B cell (primary cell): ENCODE measurements at regions not wholly inside any gene's neighbourhood (a gene's known extent, or its start where the extent isn't known, plus 50 kb on each side); places are given as distances from the start of the nearest gene placed in this dataset.

Experiments
- ATAC-seq: fragments of 200-7000 bp; cut with Tn5 transposase; one replicate; pipeline ENCODE4 v1.10.0; 2021; ENCODE audit warnings: low read depth, mild to moderate bottlenecking, moderate number of reproducible peaks, moderate library complexity
- CTCF ChIA-PET: fragments of 350-600 bp; sonication (Branson Sonifier 250); formaldehyde crosslinking; loops from one replicate; lab custom pipeline; 2021; ENCODE audit warnings: antibody characterized with exemption, inconsistent platforms; lab: Charles Lee
- POLR2A ChIA-PET: fragments of 350-600 bp; sonication (Branson Sonifier 250); formaldehyde crosslinking; loops from one replicate; lab custom pipeline; 2021; ENCODE audit warnings: antibody characterized with exemption; lab: Charles Lee
- DNase-seq: peaks from one replicate; pipeline ENCODE4 v3.0.0; 2013
- H2AFZ ChIP-seq: 2 replicates; pipeline ENCODE4 v1.6.1; 2012; ENCODE audit warnings: mild to moderate bottlenecking, low read depth, low read length; ENCODE audit not compliant: insufficient read depth, poor library complexity, severe bottlenecking
- H3K27ac ChIP-seq, 2 donors: 1 replicate in 1 of 2; 2 replicates in 1 of 2; pipeline ENCODE4 v1.5.1; 2012 to 2013; ENCODE audit warnings: low read length in 2 of 2, mild to moderate bottlenecking in 2 of 2, moderate library complexity in 1 of 2
- H3K27me3 ChIP-seq, 4 experiments: fragments of 200-600 bp in 1 of 4; sonication (generic) in 1 of 4; replicated peaks in 1 of 4; 1 replicate in 2 of 4; 2 replicates in 2 of 4; pipeline versions ENCODE4 v1.6.1 to v1.7.0; 2013 to 2016; ENCODE audit warnings: low read length in 3 of 4, mild to moderate bottlenecking in 2 of 4, mixed read lengths in 1 of 4, moderate library complexity in 1 of 4; ENCODE audit not compliant: insufficient read depth in 4 of 4, control insufficient read depth in 3 of 4; ENCODE audit errors: control extremely low read depth in 1 of 4
- H3K36me3 ChIP-seq, 2 experiments: replicated peaks in 1 of 2; 1 replicate in 1 of 2; 2 replicates in 1 of 2; pipeline versions ENCODE4 v1.6.1 to v1.7.1; 2013; ENCODE audit warnings: low read length in 1 of 2; ENCODE audit not compliant: insufficient read depth in 2 of 2, control insufficient read depth in 1 of 2; ENCODE audit errors: control extremely low read depth in 1 of 2, extremely low read depth in 1 of 2
- H3K4me1 ChIP-seq, 2 donors: fragments of 200-600 bp in 1 of 2; sonication (generic) in 1 of 2; 1 replicate in 1 of 2; 2 replicates in 1 of 2; pipeline versions ENCODE4 v1.5.1 to v1.6.1; 2013 to 2017; ENCODE audit warnings: low read length in 2 of 2; ENCODE audit not compliant: control insufficient read depth in 2 of 2, insufficient read depth in 2 of 2
- H3K4me2 ChIP-seq: replicated peaks from 2 replicates; pipeline ENCODE3; 2012; ENCODE audit warnings: mild to moderate bottlenecking, low read depth, low read length; ENCODE audit not compliant: poor library complexity, severe bottlenecking
- H3K4me3 ChIP-seq, 5 experiments: fragments of 200-600 bp in 1 of 5; sonication (generic) in 1 of 5; 1 replicate in 3 of 5; 2 replicates in 2 of 5; pipeline versions ENCODE4 v1.5.1 to v1.7.0; 2011 to 2016; ENCODE audit warnings: low read length in 4 of 5, mild to moderate bottlenecking in 4 of 5, low read depth in 2 of 5, control low read depth in 1 of 5, moderate library complexity in 1 of 5; ENCODE audit not compliant: insufficient read depth in 1 of 5; ENCODE audit errors: control extremely low read depth in 1 of 5, extremely low read depth in 1 of 5
- H3K79me2 ChIP-seq: fragments of 200-600 bp; sonication (generic); one replicate; pipeline ENCODE4 v1.6.0; 2016; ENCODE audit warnings: low read length; ENCODE audit not compliant: control insufficient read depth, insufficient read depth
- H3K9ac ChIP-seq: fragments of 200-600 bp; sonication (generic); 2 replicates; pipeline ENCODE4 v1.6.1; 2017; ENCODE audit warnings: mild to moderate bottlenecking, low read length, moderate library complexity
- H3K9me3 ChIP-seq, 3 donors: one replicate each; pipeline versions ENCODE4 v1.6.1 to v1.7.1; 2013; ENCODE audit warnings: low read length in 2 of 3; ENCODE audit not compliant: control insufficient read depth in 2 of 3, insufficient read depth in 1 of 3; ENCODE audit errors: control extremely low read depth in 1 of 3
- H4K20me1 ChIP-seq: 2 replicates; pipeline ENCODE4 v1.6.0; 2012; ENCODE audit warnings: mild to moderate bottlenecking, low read length; ENCODE audit not compliant: insufficient read depth, control insufficient read depth, poor library complexity, severe bottlenecking
- H3K27ac Mint-ChIP-seq: one replicate; pipeline ENCODE4 v1.8.0; 2021; ENCODE audit warnings: mixed read lengths
- H3K27me3 Mint-ChIP-seq: one replicate; pipeline ENCODE4 v1.8.0; 2021; ENCODE audit warnings: mixed read lengths
- H3K4me1 Mint-ChIP-seq: one replicate; pipeline ENCODE4 v1.8.0; 2021; ENCODE audit warnings: mixed read lengths
- H3K4me3 Mint-ChIP-seq: one replicate; pipeline ENCODE4 v1.8.0; 2021; ENCODE audit warnings: mixed read lengths
- H3K9me3 Mint-ChIP-seq: one replicate; pipeline ENCODE4 v1.8.0; 2022; ENCODE audit warnings: mixed read lengths; ENCODE audit not compliant: insufficient read depth
- EZH2 ChIP-seq: IDR thresholded peaks from 2 replicates; pipeline ENCODE4 v1.6.1; 2012; ENCODE audit warnings: borderline replicate concordance, low read depth, mild to moderate bottlenecking, moderate library complexity, low read length; ENCODE audit not compliant: insufficient read depth, poor library complexity, severe bottlenecking
- WGBS: methylation state at CpG from one replicate; pipeline ENCODE4 v1.1.5; 2013; ENCODE audit warnings: missing lambda C conversion rate; ENCODE audit not compliant: insufficient coverage; 5-methylcytosine and 5-hydroxymethylcytosine counted together
- intact Hi-C: fragments of 100-400 bp; cut with micrococcal nuclease; formaldehyde crosslinking; loops from one replicate; pipeline ENCODE4 v1.10.0; 2022
- TF ChIP-seq, protein P1 (sequence below): fragments of 200-600 bp; IDR thresholded peaks from one replicate; pipeline ENCODE4 v1.8.0; 2022; ENCODE audit warnings: antibody characterized with exemption, mild to moderate bottlenecking

DNA sequence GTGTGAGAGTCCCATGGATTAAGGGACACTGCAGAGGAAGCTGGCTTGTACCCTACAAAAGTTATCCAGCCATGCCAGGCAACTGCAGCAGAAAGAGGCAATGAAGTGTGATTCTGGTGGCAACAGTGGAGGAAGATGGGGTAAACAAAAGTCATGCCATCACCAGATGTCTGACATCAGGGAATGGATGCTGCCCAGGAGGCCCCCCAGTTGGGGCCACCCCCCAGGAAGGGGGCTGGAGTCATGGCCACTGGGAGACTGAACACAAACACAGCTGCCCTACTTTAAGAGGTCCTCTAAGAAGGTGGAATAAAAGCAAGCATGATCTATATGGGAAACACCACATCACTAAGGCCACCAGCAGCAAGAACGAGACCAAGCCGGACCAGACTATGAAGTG lies 235.3 kb downstream of the KLF12 start:
- intact Hi-C loops, result no loop called here
- Histone ChIP-seq H3K9me3 (no peaks in the 10 kb centered on the region), H3K9ac (no peak overlapping the region), H4K20me1 (peaks cover 17% of the 10 kb centered on the region), H3K27me3 (no peaks in the 10 kb centered on the region), H3K27ac (no peak overlapping the region), H2AFZ (no peak overlapping the region), H3K4me3 (no peak overlapping the region), H3K4me2 (no peak overlapping the region), H3K36me3 (peaks cover 0 to 3% of the 10 kb centered on the region in 2 experiments), H3K4me1 (peaks cover 7 to 21% of the 10 kb centered on the region in 2 donors), H3K79me2 (peaks cover 17% of the 10 kb centered on the region)
- ATAC-seq (no peak), DNase-seq (no peak)
- no peak overlapping the region for H3K27ac Mint-ChIP-seq
- ChIA-PET POLR2A (no interaction called here), CTCF (no interaction called here)
- no peak overlapping the region for H3K4me3 Mint-ChIP-seq
- H3K27me3 Mint-ChIP-seq, result no peaks in the 10 kb centered on the region
- TF ChIP-seq, protein P1, sequence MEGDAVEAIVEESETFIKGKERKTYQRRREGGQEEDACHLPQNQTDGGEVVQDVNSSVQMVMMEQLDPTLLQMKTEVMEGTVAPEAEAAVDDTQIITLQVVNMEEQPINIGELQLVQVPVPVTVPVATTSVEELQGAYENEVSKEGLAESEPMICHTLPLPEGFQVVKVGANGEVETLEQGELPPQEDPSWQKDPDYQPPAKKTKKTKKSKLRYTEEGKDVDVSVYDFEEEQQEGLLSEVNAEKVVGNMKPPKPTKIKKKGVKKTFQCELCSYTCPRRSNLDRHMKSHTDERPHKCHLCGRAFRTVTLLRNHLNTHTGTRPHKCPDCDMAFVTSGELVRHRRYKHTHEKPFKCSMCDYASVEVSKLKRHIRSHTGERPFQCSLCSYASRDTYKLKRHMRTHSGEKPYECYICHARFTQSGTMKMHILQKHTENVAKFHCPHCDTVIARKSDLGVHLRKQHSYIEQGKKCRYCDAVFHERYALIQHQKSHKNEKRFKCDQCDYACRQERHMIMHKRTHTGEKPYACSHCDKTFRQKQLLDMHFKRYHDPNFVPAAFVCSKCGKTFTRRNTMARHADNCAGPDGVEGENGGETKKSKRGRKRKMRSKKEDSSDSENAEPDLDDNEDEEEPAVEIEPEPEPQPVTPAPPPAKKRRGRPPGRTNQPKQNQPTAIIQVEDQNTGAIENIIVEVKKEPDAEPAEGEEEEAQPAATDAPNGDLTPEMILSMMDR, result no peak
- no peak for TF ChIP-seq EZH2
- WGBS, result no CpG with 5 or more reads among the region's 2 CpGs
- H3K9me3 Mint-ChIP-seq, result no peaks in the 10 kb centered on the region
- H3K4me1 Mint-ChIP-seq, result peaks cover 43% of the 10 kb centered on the region

DNA sequence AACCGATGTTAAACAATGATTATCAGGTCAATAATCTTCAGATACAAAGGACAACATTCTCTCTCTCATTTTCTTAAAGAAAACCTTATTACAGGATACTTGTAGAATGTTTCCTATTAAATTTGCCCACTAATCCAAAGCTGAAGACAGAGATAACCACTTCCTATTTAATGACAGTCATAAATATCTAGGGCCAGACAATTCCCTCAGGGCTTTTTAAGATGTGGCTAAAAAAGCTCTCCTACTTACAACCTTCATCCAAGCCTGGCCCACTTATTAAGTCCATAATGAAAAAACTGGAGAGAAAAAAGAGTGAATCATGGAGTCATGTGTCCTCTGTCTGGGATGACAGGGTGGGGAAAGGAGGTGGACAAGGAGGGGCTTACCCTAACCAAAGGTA lies 235.9 kb downstream of the KLF12 start:
- H3K9me3 Mint-ChIP-seq, result no peaks in the 10 kb centered on the region
- Histone ChIP-seq H3K79me2 (peaks cover 16% of the 10 kb centered on the region), H3K36me3 (peaks cover 0 to 3% of the 10 kb centered on the region in 2 experiments), H3K4me1 (peaks cover 7 to 21% of the 10 kb centered on the region in 2 donors), H4K20me1 (peaks cover 22% of the 10 kb centered on the region), H2AFZ (no peak overlapping the region), H3K27ac (no peak overlapping the region), H3K27me3 (no peaks in the 10 kb centered on the region), H3K9me3 (no peaks in the 10 kb centered on the region), H3K4me2 (no peak overlapping the region), H3K9ac (no peak overlapping the region), H3K4me3 (no peak overlapping the region)
- CTCF ChIA-PET, result no interaction called here
- WGBS, result no CpG with 5 or more reads among the region's 1 CpG
- no peak overlapping the region for H3K27ac Mint-ChIP-seq
- intact Hi-C loops, result no loop called here
- peaks cover 39% of the 10 kb centered on the region for H3K4me1 Mint-ChIP-seq
- TF ChIP-seq EZH2, result no peak
- TF ChIP-seq, protein P1, result no peak
- DNase-seq (no peak), ATAC-seq (no peak)
- no peaks in the 10 kb centered on the region for H3K27me3 Mint-ChIP-seq
- POLR2A ChIA-PET, result no interaction called here
- no peak overlapping the region for H3K4me3 Mint-ChIP-seq
